Ureter (tissue), 1 donor: ENCODE measurements at regions not wholly inside any gene's neighbourhood (a gene's known extent, or its start where the extent isn't known, plus 50 kb on each side); places are given as distances from the start of the nearest gene placed in this dataset.
"Not testable (repeated sequence)": the region's sequence is repeated elsewhere in the genome, so short reads cannot be mapped to it uniquely, and the experiment has no call there.

Source experiments
- DNase-seq: peaks from one replicate; pipeline ENCODE4 v3.0.0-alpha.2; 2020; ENCODE audit warnings: low spot score
- donor health status: DM: yes; HTN: yes; CAD: no.

GRCh38 chr11:87465716-87466115, 428.0 kb downstream of the TMEM135 start:
- DNase-seq: no peak

DNA sequence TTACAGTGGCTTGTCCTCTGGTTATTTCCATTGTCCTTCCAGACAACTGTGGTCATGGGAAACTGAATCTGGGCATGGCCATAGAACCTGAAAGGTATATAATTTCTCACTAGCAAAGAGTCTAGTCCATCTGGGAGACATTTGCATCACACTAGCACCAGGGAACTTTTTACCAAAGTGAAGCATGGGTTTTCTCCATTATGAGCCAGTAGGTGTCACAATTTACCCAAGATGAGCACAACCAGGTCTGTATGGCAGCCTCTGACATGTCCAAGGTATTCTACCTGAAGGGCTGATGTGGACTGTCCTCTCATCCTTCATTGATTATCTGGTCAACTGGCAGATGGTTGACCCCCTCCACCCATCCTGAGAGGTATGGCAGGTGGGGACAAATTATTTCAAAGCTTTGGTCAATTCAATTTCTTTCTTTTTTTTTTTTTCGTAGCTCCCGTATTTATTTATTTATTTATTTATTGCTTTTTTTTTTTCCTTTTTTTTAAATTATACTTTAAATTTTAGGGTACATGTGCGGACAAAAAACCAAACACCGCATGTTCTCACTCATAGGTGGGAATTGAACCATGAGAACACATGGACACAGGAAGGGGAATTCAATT, 425.9 kb downstream of the TMEM135 start:
- no peak for DNase-seq

GRCh38 chr11:87462171-87462570, 424.4 kb downstream of the TMEM135 start:
- DNase-seq: no peak

GRCh38 chr11:87460842-87461637, 423.3 kb downstream of the TMEM135 start:
- DNase-seq: no peak

GRCh38 chr11:87460279-87460678, 422.5 kb downstream of the TMEM135 start:
- DNase-seq: no peak

GRCh38 chr11:87459351-87459750, 421.6 kb downstream of the TMEM135 start:
- no peak for DNase-seq

GRCh38 chr11:87456499-87456898, 418.8 kb downstream of the TMEM135 start:
- no peak for DNase-seq

GRCh38 chr11:87455180-87455579, 417.4 kb downstream of the TMEM135 start:
- no peak for DNase-seq

DNA sequence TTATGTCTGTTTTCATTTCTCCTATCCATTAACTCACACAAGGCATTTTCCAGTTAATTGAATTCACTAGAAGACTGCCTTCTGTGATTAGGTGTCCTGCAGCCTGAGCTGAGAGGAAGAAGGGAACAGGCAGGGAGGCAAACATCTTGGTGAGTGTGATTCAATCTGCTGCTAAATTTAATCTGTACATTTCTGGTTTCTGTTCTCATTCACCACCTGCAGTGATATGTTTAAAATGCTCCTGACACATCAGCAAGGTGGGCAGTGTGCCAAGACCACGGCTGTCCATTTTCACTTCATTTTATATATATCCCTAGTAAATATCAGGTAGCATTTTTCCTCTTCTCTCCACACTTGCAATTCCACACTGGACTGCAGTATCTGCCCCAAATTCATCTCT, 416.5 kb downstream of the TMEM135 start:
- DNase-seq: no peak

- DNase-seq: no peak
Measured at GRCh38 chr11:87453531-87454089, 415.9 kb downstream of the TMEM135 start.

- DNase-seq: not testable (repeated sequence)
Measured at GRCh38 chr11:87452025-87452424, 414.3 kb downstream of the TMEM135 start.

DNA sequence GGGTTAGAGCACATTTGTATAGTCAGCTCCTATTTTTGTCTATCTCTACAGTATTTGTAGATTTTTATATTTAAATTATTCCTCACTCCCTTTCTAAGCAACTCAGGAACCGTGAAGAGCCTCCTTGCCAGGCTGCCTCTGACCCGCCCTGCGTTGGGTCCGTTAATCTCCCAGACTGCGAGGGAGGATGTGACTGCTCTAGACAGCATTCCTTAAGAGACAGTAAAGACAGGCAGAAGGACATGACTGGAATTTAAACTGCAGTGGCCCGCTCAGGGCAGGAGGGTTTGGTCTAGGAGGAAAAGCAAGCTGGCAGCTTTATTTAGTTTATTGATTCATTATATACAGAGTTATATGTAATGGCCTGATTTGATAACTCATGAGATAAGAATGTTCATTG, 413.7 kb downstream of the TMEM135 start:
- no peak for DNase-seq

- DNase-seq: no peak
Measured at GRCh38 chr11:87447606-87448005, 409.9 kb downstream of the TMEM135 start.

- no peak for DNase-seq
Measured at GRCh38 chr11:87444993-87445392, 407.3 kb downstream of the TMEM135 start.

GRCh38 chr11:87443707-87444106, 406.0 kb downstream of the TMEM135 start:
- no peak for DNase-seq

DNA sequence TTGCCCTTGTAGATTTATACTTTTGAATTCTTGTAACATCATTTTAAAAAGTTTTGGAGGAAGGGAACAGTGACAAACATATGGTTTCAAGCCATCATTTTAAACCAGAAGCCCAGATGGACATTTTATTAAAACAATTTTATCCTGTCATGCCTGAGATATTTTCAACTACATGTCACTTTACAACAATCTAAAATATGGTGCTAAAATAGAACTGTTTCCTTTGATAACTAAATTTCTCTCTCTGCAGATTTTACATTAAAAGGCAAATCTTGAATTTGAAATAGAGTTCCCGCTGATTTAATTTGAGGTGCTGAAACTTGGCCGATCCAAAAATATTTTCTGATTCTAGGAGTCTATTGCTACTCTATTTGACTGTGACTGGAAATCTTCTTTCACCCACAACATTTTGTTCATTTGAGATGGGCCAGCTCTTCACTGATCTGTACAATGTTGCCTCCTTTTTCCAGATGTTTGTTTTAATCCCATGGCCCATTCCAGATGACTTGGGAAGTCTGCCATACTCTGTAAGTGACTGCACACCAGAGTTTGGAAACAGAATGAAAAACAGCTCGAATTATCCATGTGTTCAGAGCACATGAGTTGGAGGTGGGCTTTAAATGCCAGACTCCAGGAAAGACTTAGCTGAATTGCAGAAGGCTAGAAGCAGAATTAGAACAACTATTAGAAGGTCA, 402.5 kb downstream of the TMEM135 start:
- DNase-seq: no peak

DNA sequence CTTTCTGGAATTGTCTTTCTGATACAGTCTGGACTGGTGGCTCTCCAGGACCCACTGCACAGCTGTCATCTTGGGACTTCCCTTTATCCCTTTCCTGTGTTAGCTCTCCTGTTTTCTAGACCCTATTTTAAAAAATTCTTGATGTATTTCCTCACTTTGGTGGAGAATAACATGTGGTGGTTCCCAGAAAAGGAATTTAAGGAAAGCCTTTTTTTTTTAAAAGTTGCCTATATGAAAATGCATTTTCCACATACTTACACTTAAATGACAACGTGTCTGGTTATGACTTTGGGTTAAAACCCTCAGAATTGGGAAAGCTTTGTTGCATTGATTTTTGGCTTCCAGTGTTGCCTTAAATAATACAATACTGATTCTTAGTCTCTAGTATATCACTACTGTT, 400.7 kb downstream of the TMEM135 start:
- DNase-seq: no peak

GRCh38 chr11:87437844-87438223, 400.1 kb downstream of the TMEM135 start:
- no peak for DNase-seq

- no peak for DNase-seq
Measured at GRCh38 chr11:87437133-87437843, 399.6 kb downstream of the TMEM135 start.

DNA sequence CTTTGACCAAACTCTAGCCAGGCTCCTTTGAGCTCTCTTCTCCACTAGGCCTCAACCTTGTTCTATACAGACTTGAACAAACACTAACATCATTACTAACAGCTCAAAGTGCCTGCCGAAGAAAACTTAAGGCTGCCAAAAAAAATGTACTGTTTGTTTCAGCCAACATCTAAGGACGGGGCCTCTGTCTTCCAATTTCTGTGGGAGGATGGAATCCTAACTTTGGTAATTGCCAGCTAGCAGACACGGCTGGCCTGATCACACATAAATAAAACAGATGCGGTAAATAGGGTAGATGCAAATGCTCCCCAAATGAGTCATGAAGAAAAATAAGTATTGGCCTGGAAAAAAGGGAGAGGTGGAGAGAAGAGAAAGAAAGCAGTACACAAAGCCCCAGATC, 394.3 kb downstream of the TMEM135 start:
- no peak for DNase-seq

GRCh38 chr11:87431392-87431791, 393.7 kb downstream of the TMEM135 start:
- DNase-seq: no peak

- DNase-seq: no peak
Measured at GRCh38 chr11:87430821-87431220, 393.1 kb downstream of the TMEM135 start.
